Fibroblast of the aortic adventitia (primary cell): ENCODE measurements at regions not wholly inside any gene's neighbourhood (a gene's known extent, or its start where the extent isn't known, plus 50 kb on each side); places are given as distances from the start of the nearest gene placed in this dataset.

Source experiments
- DNase-seq: peaks from one replicate; pipeline ENCODE4 v3.0.0-alpha.2; 2010; ENCODE audit warnings: low read depth
- H3K4me3 ChIP-seq: 2 replicates; pipeline ENCODE4 v1.5.1; 2011; ENCODE audit warnings: low read depth, mild to moderate bottlenecking, control low read depth, low read length, moderate library complexity
- CTCF ChIP-seq: IDR thresholded peaks from 2 replicates; pipeline ENCODE4 v1.5.1; 2011; ENCODE audit warnings: mild to moderate bottlenecking, low read length, control low read depth, inconsistent platforms; ENCODE audit not compliant: insufficient read depth

GRCh38 chr6:21352131-21352530 lies 241.4 kb upstream of the SOX4 start:
- no peak for DNase-seq
- TF ChIP-seq CTCF: no peak
- H3K4me3 ChIP-seq: no peak overlapping the region

- DNase-seq: no peak
- no peak overlapping the region for H3K4me3 ChIP-seq
- TF ChIP-seq CTCF: no peak
These were observed 238.7 kb upstream of the SOX4 start for GRCh38 chr6:21354805-21355238.

- DNase-seq: no peak
- no peak overlapping the region for H3K4me3 ChIP-seq
- no peak for TF ChIP-seq CTCF
These were observed 237.9 kb upstream of the SOX4 start for GRCh38 chr6:21355638-21356037.

GRCh38 chr6:21357262-21357661 lies 236.3 kb upstream of the SOX4 start:
- no peak overlapping the region for H3K4me3 ChIP-seq
- no peak for DNase-seq
- TF ChIP-seq CTCF: no peak

GRCh38 chr6:21359926-21360325 lies 233.6 kb upstream of the SOX4 start:
- H3K4me3 ChIP-seq: no peak overlapping the region
- DNase-seq: no peak
- TF ChIP-seq CTCF: no peak

GRCh38 chr6:21360336-21360735 lies 233.2 kb upstream of the SOX4 start:
- no peak for TF ChIP-seq CTCF
- DNase-seq: no peak
- no peak overlapping the region for H3K4me3 ChIP-seq

GRCh38 chr6:21367148-21367547 lies 226.4 kb upstream of the SOX4 start:
- DNase-seq: no peak
- H3K4me3 ChIP-seq: no peak overlapping the region
- TF ChIP-seq CTCF: no peak
